HEK293T (cell line): ENCODE measurements at regions not wholly inside any gene's neighbourhood (a gene's known extent, or its start where the extent isn't known, plus 50 kb on each side); places are given as distances from the start of the nearest gene placed in this dataset.

ENCODE experiments used
- ARNT ChIP-seq: fragments of 450-650 bp; IDR thresholded peaks from 2 replicates; pipeline ENCODE4 v1.6.1; 2017; ENCODE audit warnings: mild to moderate bottlenecking
- BHLHE40 ChIP-seq: fragments of 450-650 bp; IDR thresholded peaks from 2 replicates; pipeline ENCODE4 v1.6.1; 2016; ENCODE audit warnings: mild to moderate bottlenecking, moderate library complexity, borderline replicate concordance
- ELF4 ChIP-seq: fragments of 450-650 bp; IDR thresholded peaks from 2 replicates; pipeline ENCODE4 v1.6.1; 2017; ENCODE audit warnings: antibody characterized with exemption
- FOXA1 ChIP-seq: fragments of 450-650 bp; IDR thresholded peaks from 2 replicates; pipeline ENCODE4 v1.6.1; 2016; ENCODE audit warnings: mild to moderate bottlenecking
- FOXK2 ChIP-seq: fragments of 450-650 bp; IDR thresholded peaks from 2 replicates; pipeline ENCODE4 v1.6.1; 2016; ENCODE audit warnings: mild to moderate bottlenecking
- FOXM1 ChIP-seq: fragments of 450-650 bp; IDR thresholded peaks from 2 replicates; pipeline ENCODE4 v1.6.1; 2017; ENCODE audit warnings: mild to moderate bottlenecking, borderline replicate concordance
- LEF1 ChIP-seq: fragments of 450-650 bp; IDR thresholded peaks from 2 replicates; pipeline ENCODE4 v1.6.1; 2017; ENCODE audit warnings: mild to moderate bottlenecking, borderline replicate concordance
- SP1 ChIP-seq: fragments of 450-650 bp; IDR thresholded peaks from 2 replicates; pipeline ENCODE4 v1.6.1; 2017
- TARDBP ChIP-seq: fragments of 450-650 bp; IDR thresholded peaks from 2 replicates; pipeline ENCODE4 v1.6.1; 2016
- ZNF384 ChIP-seq: fragments of 450-650 bp; IDR thresholded peaks from 2 replicates; pipeline ENCODE4 v1.6.1; 2016
- TF ChIP-seq, protein P1 (sequence below): fragments of 450-650 bp; IDR thresholded peaks from 2 replicates; pipeline ENCODE4 v1.6.1; 2016

DNA sequence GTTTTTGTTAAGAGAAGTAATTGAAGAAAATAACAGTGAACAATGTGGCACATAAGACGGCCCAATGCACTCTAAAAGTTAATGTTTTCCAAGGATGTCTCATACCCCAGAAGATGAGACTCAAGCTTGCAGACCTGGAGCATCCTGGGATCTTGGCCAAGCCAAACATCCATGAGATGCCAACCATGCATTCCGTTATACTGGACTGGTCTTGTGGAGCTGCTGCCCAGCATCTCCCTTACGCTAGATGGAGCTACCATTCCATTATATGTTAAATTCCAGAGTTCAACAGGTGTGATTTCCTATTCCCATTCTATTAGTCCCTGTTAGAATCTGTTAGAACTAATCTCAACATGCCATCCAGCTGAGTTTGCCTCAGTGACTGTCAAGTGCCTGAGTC lies 181.8 kb downstream of the PDCD6IP start:
- TF ChIP-seq LEF1 (no peak), BHLHE40 (no peak), SP1 (no peak), TARDBP (no peak), ARNT (no peak), ZNF384 (no peak), FOXK2 (no peak), FOXM1 (no peak), FOXA1 (no peak), ELF4 (no peak)
- TF ChIP-seq, protein P1, sequence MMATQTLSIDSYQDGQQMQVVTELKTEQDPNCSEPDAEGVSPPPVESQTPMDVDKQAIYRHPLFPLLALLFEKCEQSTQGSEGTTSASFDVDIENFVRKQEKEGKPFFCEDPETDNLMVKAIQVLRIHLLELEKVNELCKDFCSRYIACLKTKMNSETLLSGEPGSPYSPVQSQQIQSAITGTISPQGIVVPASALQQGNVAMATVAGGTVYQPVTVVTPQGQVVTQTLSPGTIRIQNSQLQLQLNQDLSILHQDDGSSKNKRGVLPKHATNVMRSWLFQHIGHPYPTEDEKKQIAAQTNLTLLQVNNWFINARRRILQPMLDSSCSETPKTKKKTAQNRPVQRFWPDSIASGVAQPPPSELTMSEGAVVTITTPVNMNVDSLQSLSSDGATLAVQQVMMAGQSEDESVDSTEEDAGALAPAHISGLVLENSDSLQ: no peak
